ENCODE measurements at regions not wholly inside any gene's neighbourhood (a gene's known extent, or its start where the extent isn't known, plus 50 kb on each side); places are given as distances from the start of the nearest gene placed in this dataset.

GRCh38 chr15:57767481-57767880 is 61.0 kb downstream of the POLR2M start:
- peaks cover 4% of the 10 kb centered on the region for H3K4me1 Mint-ChIP-seq
- H3K9me3 Mint-ChIP-seq = no peaks in the 10 kb centered on the region
- ATAC-seq (ENCODE audit: low read depth) (no peak), DNase-seq (ENCODE audit: low spot score in 2 of 2) (no peak)
- no peaks in the 10 kb centered on the region for H3K36me3 Mint-ChIP-seq
- H3K27ac Mint-ChIP-seq = no peak overlapping the region
- no peak overlapping the region for H3K4me3 Mint-ChIP-seq
- peaks cover 4% of the 10 kb centered on the region for H3K27me3 Mint-ChIP-seq

- H3K4me1 Mint-ChIP-seq = peaks cover 4% of the 10 kb centered on the region
- H3K27ac Mint-ChIP-seq = no peak overlapping the region
- DNase-seq (ENCODE audit: low spot score in 2 of 2) = no peak
- no peak for ATAC-seq (ENCODE audit: low read depth)
- H3K9me3 Mint-ChIP-seq = no peaks in the 10 kb centered on the region
- H3K4me3 Mint-ChIP-seq = no peak overlapping the region
- no peaks in the 10 kb centered on the region for H3K36me3 Mint-ChIP-seq
- H3K27me3 Mint-ChIP-seq = peaks cover 2% of the 10 kb centered on the region
Measured at GRCh38 chr15:57769266-57769665, 62.8 kb downstream of the POLR2M start.

GRCh38 chr15:57770495-57770894 is 64.0 kb downstream of the POLR2M start:
- peaks cover 4% of the 10 kb centered on the region for H3K4me1 Mint-ChIP-seq
- no peaks in the 10 kb centered on the region for H3K9me3 Mint-ChIP-seq
- H3K36me3 Mint-ChIP-seq = no peaks in the 10 kb centered on the region
- H3K27ac Mint-ChIP-seq = no peak overlapping the region
- no peak for DNase-seq (ENCODE audit: low spot score in 2 of 2)
- H3K27me3 Mint-ChIP-seq = peaks cover 4% of the 10 kb centered on the region
- no peak for ATAC-seq (ENCODE audit: low read depth)
- H3K4me3 Mint-ChIP-seq = no peak overlapping the region

DNA sequence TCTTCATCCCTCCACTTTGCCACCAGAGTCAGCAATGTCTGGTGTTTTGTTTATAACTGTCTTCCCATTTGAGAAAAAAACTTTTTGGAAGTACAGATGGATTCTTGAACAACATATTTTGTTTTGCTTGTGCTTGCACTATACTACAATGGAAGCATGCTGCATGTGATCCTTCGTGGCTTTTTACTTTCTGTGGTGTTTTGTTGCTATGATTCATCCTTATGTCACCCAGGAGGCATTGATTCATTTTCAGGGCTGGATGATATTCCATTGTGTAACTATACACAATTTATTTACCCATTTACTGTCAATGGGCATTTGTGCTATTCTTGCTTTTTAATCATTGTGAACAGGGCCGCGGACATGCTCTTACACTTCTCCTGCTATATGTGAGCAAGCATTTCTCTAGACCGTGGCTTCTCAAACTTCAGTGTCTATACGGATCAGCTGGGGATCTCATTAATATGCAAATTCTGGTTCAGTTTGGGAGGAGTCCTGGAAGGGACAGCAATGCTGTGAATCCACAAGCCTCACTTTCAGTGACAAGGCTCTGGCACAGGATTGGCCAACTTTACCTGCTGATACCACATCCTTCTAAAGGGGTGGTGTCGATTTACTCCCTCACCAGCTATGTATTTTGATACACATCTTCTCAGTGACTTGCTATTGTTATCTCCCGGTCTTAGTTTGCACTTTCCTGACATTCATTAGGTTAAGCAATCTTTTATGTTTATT is 65.9 kb downstream of the POLR2M start:
- Mint-ChIP-seq H3K36me3 (no peaks in the 10 kb centered on the region), H3K4me3 (no peak overlapping the region), H3K27ac (no peak overlapping the region), H3K27me3 (peaks cover 6% of the 10 kb centered on the region), H3K9me3 (no peaks in the 10 kb centered on the region), H3K4me1 (peaks cover under 1% of the 10 kb centered on the region)
- no peak for DNase-seq (ENCODE audit: low spot score in 2 of 2)
- no peak for ATAC-seq (ENCODE audit: low read depth)

- H3K36me3 Mint-ChIP-seq = no peaks in the 10 kb centered on the region
- H3K27me3 Mint-ChIP-seq = peaks cover 6% of the 10 kb centered on the region
- no peak overlapping the region for H3K27ac Mint-ChIP-seq
- no peak for DNase-seq (ENCODE audit: low spot score in 2 of 2)
- no peaks in the 10 kb centered on the region for H3K9me3 Mint-ChIP-seq
- no peak overlapping the region for H3K4me3 Mint-ChIP-seq
- ATAC-seq (ENCODE audit: low read depth) = no peak
- H3K4me1 Mint-ChIP-seq = no peaks in the 10 kb centered on the region
Measured at GRCh38 chr15:57773051-57773450, 66.5 kb downstream of the POLR2M start.

- H3K36me3 Mint-ChIP-seq = no peaks in the 10 kb centered on the region
- no peak overlapping the region for H3K27ac Mint-ChIP-seq
- no peaks in the 10 kb centered on the region for H3K4me1 Mint-ChIP-seq
- ATAC-seq (ENCODE audit: low read depth) (no peak), DNase-seq (ENCODE audit: low spot score in 2 of 2) (no peak)
- peaks cover 8% of the 10 kb centered on the region for H3K27me3 Mint-ChIP-seq
- H3K9me3 Mint-ChIP-seq = peaks cover 3% of the 10 kb centered on the region
- H3K4me3 Mint-ChIP-seq = no peak overlapping the region
Measured at GRCh38 chr15:57777003-57777402, 70.5 kb downstream of the POLR2M start.

- Mint-ChIP-seq H3K4me3 (no peak overlapping the region), H3K4me1 (no peaks in the 10 kb centered on the region), H3K27ac (no peak overlapping the region), H3K27me3 (peaks cover 8% of the 10 kb centered on the region), H3K36me3 (no peaks in the 10 kb centered on the region), H3K9me3 (peaks cover 3% of the 10 kb centered on the region)
- DNase-seq (ENCODE audit: low spot score in 2 of 2) = no peak
- ATAC-seq (ENCODE audit: low read depth) = no peak
Measured at GRCh38 chr15:57780471-57780870, 74.0 kb downstream of the POLR2M start.

GRCh38 chr15:57782731-57783130 is 76.2 kb downstream of the POLR2M start:
- Mint-ChIP-seq H3K4me3 (no peak overlapping the region), H3K4me1 (no peaks in the 10 kb centered on the region), H3K9me3 (peaks cover 3% of the 10 kb centered on the region), H3K27me3 (peaks cover 5% of the 10 kb centered on the region), H3K36me3 (no peaks in the 10 kb centered on the region), H3K27ac (no peak overlapping the region)
- DNase-seq (ENCODE audit: low spot score in 2 of 2) (no peak), ATAC-seq (ENCODE audit: low read depth) (no peak)

GRCh38 chr15:57784081-57784511 is 77.6 kb downstream of the POLR2M start:
- Mint-ChIP-seq H3K4me3 (no peak overlapping the region), H3K4me1 (no peaks in the 10 kb centered on the region), H3K36me3 (no peaks in the 10 kb centered on the region), H3K27ac (no peak overlapping the region), H3K27me3 (peaks cover 7% of the 10 kb centered on the region), H3K9me3 (peaks cover under 1% of the 10 kb centered on the region)
- no peak for ATAC-seq (ENCODE audit: low read depth)
- no peak for DNase-seq (ENCODE audit: low spot score in 2 of 2)

DNA sequence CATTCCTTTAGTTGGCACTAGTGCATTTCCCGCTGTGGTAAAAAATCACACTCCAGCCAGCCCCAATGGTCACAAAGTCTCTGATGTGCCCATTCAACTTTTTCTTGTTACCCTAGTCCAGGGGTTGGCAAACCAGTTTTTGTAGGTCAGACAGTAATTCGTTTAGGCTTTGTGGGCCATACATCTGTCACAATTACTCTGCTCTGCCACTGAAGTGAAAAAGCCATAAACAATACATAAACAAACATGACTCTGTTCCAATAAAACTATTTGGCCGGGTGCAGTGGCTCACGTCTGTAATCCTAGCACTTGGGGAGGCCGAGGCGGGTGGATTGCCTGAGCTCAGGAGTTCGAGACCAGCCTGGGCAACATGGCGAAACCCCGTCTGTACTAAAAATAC is 78.5 kb downstream of the POLR2M start:
- DNase-seq (ENCODE audit: low spot score in 2 of 2) (no peak), ATAC-seq (ENCODE audit: low read depth) (no peak)
- H3K27ac Mint-ChIP-seq = no peak overlapping the region
- H3K4me1 Mint-ChIP-seq = no peaks in the 10 kb centered on the region
- H3K9me3 Mint-ChIP-seq = no peaks in the 10 kb centered on the region
- no peak overlapping the region for H3K4me3 Mint-ChIP-seq
- no peaks in the 10 kb centered on the region for H3K36me3 Mint-ChIP-seq
- peaks cover 7% of the 10 kb centered on the region for H3K27me3 Mint-ChIP-seq

DNA sequence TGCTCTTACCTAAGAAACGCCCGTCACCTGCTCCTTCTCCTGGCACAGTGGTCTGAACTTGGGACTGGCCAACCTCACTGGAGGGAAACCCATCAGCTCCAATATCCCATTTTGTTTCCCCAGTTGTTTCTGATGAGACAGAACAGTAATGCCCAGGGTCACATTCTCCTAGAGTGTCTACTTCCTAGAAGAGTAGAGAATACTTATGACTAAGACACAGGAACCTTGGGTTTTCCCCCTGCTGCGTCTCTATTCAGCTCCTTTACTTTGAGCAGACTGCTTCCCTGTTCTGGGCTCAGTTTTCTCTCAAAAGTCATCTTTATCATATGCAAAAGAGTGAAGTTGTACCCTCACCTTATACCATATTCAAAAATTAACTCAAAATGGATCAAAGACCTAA is 79.4 kb downstream of the POLR2M start:
- no peaks in the 10 kb centered on the region for H3K36me3 Mint-ChIP-seq
- no peak overlapping the region for H3K4me3 Mint-ChIP-seq
- ATAC-seq (ENCODE audit: low read depth) = no peak
- DNase-seq (ENCODE audit: low spot score in 2 of 2) = no peak
- H3K9me3 Mint-ChIP-seq = no peaks in the 10 kb centered on the region
- no peaks in the 10 kb centered on the region for H3K4me1 Mint-ChIP-seq
- H3K27ac Mint-ChIP-seq = no peak overlapping the region
- peaks cover 7% of the 10 kb centered on the region for H3K27me3 Mint-ChIP-seq

DNA sequence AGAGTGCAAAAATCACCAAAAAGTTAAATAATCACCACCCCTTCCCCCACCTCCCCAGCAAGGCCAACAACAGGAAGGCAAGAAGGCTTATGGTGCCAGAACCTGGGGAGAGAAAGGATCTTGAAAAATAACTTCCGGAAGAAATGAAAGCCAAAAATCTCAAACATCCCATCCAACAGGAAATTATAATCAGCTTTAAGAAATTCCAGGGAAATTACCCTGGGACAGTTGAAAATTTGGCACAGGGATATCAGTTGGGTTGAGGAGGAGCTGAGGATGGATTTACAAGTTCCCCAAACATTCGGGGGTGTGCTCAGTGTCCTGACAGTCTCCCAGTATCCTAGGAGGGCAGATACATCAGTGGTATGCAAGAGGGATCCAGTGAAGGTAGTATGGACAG is 82.7 kb downstream of the POLR2M start:
- Mint-ChIP-seq H3K4me1 (no peaks in the 10 kb centered on the region), H3K27ac (no peak overlapping the region), H3K27me3 (peaks cover 8% of the 10 kb centered on the region), H3K36me3 (no peaks in the 10 kb centered on the region), H3K9me3 (no peaks in the 10 kb centered on the region), H3K4me3 (no peak overlapping the region)
- DNase-seq (ENCODE audit: low spot score in 2 of 2) (no peak), ATAC-seq (ENCODE audit: low read depth) (no peak)

- no peak for ATAC-seq (ENCODE audit: low read depth)
- H3K27ac Mint-ChIP-seq = no peak overlapping the region
- no peaks in the 10 kb centered on the region for H3K4me1 Mint-ChIP-seq
- no peak overlapping the region for H3K4me3 Mint-ChIP-seq
- H3K9me3 Mint-ChIP-seq = no peaks in the 10 kb centered on the region
- DNase-seq (ENCODE audit: low spot score in 2 of 2) = no peak
- H3K36me3 Mint-ChIP-seq = no peaks in the 10 kb centered on the region
- H3K27me3 Mint-ChIP-seq = peaks cover 10% of the 10 kb centered on the region
Measured at GRCh38 chr15:57792724-57793449, 86.4 kb downstream of the POLR2M start.

DNA sequence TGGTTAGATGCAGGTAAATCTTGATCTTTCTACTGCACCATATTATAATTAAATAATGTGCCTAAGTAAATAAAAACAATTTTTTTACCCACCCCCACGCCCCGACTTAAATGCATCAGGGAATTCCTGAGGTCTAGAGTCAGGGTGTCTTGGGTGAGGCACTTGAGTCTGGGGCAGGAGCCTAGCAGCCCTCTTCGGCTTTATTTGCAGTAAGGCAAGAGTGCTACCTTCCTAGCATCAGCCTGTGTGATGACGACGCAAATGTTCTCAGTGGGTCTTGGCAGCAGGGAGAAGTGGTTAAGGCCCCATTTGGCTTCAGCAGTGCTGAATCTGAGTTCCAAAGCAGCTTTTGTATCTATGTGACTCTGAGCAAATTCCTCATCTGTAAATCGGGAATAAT is 88.7 kb downstream of the POLR2M start:
- H3K27ac Mint-ChIP-seq = no peak overlapping the region
- ATAC-seq (ENCODE audit: low read depth) (no peak), DNase-seq (ENCODE audit: low spot score in 2 of 2) (no peak)
- H3K9me3 Mint-ChIP-seq = peaks cover 1% of the 10 kb centered on the region
- H3K27me3 Mint-ChIP-seq = peaks cover 7% of the 10 kb centered on the region
- H3K4me3 Mint-ChIP-seq = no peak overlapping the region
- H3K36me3 Mint-ChIP-seq = no peaks in the 10 kb centered on the region
- no peaks in the 10 kb centered on the region for H3K4me1 Mint-ChIP-seq

- no peak overlapping the region for H3K4me3 Mint-ChIP-seq
- no peaks in the 10 kb centered on the region for H3K4me1 Mint-ChIP-seq
- H3K27me3 Mint-ChIP-seq = peaks cover 7% of the 10 kb centered on the region
- no peaks in the 10 kb centered on the region for H3K36me3 Mint-ChIP-seq
- DNase-seq (ENCODE audit: low spot score in 2 of 2) (no peak), ATAC-seq (ENCODE audit: low read depth) (no peak)
- peaks cover 1% of the 10 kb centered on the region for H3K9me3 Mint-ChIP-seq
- H3K27ac Mint-ChIP-seq = no peak overlapping the region
Measured at GRCh38 chr15:57796146-57796545, 89.6 kb downstream of the POLR2M start.

All from memory B cell (primary cell).